HUES48 (cell line): ENCODE measurements at regions not wholly inside any gene's neighbourhood (a gene's known extent, or its start where the extent isn't known, plus 50 kb on each side); places are given as distances from the start of the nearest gene placed in this dataset.

Experiments
- H3K27ac ChIP-seq: one replicate; pipeline ENCODE4 v1.7.0; 2013; ENCODE audit warnings: low read depth, low read length, inconsistent platforms
- H3K27me3 ChIP-seq: 2 replicates; pipeline ENCODE4 v1.6.1; 2013; ENCODE audit warnings: mild to moderate bottlenecking, low read length; ENCODE audit not compliant: control insufficient read depth, insufficient read depth
- H3K36me3 ChIP-seq: 2 replicates; pipeline ENCODE4 v1.6.1; 2013; ENCODE audit warnings: low read length; ENCODE audit not compliant: control insufficient read depth, insufficient read depth
- H3K4me1 ChIP-seq: 2 replicates; pipeline ENCODE4 v1.6.1; 2013; ENCODE audit warnings: mild to moderate bottlenecking, low read length; ENCODE audit not compliant: control insufficient read depth, insufficient read depth
- H3K4me3 ChIP-seq: 2 replicates; pipeline ENCODE4 v1.5.1; 2013; ENCODE audit warnings: mild to moderate bottlenecking, low read depth, low read length
- H3K9ac ChIP-seq: 2 replicates; pipeline ENCODE4 v1.6.1; 2013; ENCODE audit warnings: mild to moderate bottlenecking, low read depth, low read length, moderate library complexity
- H3K9me3 ChIP-seq: 2 replicates; pipeline ENCODE4 v1.6.1; 2013; ENCODE audit warnings: low read length; ENCODE audit not compliant: control insufficient read depth, insufficient read depth

- Histone ChIP-seq H3K27ac (no peak overlapping the region), H3K36me3 (no peaks in the 10 kb centered on the region), H3K9ac (no peak overlapping the region), H3K4me3 (no peak overlapping the region), H3K9me3 (no peaks in the 10 kb centered on the region), H3K4me1 (peaks cover 9% of the 10 kb centered on the region; the same call in 1 of the 2 replicates), H3K27me3 (no peaks in the 10 kb centered on the region)
These were observed 120.5 kb downstream of the C16orf95 start for GRCh38 chr16:87196661-87197060.

GRCh38 chr16:87198328-87198832, 118.8 kb downstream of the C16orf95 start:
- H3K4me1 ChIP-seq: peaks cover 9% of the 10 kb centered on the region; the same call in 1 of the 2 replicates
- no peaks in the 10 kb centered on the region for H3K9me3 ChIP-seq
- H3K27ac ChIP-seq: peak overlapping the region; percentile 35
- H3K4me3 ChIP-seq: no peak overlapping the region
- no peaks in the 10 kb centered on the region for H3K36me3 ChIP-seq
- H3K27me3 ChIP-seq: no peaks in the 10 kb centered on the region
- no peak overlapping the region for H3K9ac ChIP-seq

- Histone ChIP-seq H3K27ac (peak overlapping the region; percentile 35), H3K36me3 (no peaks in the 10 kb centered on the region), H3K4me3 (no peak overlapping the region), H3K9ac (no peak overlapping the region), H3K9me3 (no peaks in the 10 kb centered on the region), H3K4me1 (peaks cover 9% of the 10 kb centered on the region; the same call in 1 of the 2 replicates), H3K27me3 (no peaks in the 10 kb centered on the region)
These were observed 118.3 kb downstream of the C16orf95 start for GRCh38 chr16:87198881-87199280.

GRCh38 chr16:87199379-87199778, 117.8 kb downstream of the C16orf95 start:
- H3K4me3 ChIP-seq: no peak overlapping the region
- H3K27ac ChIP-seq: no peak overlapping the region
- no peaks in the 10 kb centered on the region for H3K9me3 ChIP-seq
- no peaks in the 10 kb centered on the region for H3K27me3 ChIP-seq
- H3K4me1 ChIP-seq: peaks cover 9% of the 10 kb centered on the region; the same call in 1 of the 2 replicates
- H3K36me3 ChIP-seq: no peaks in the 10 kb centered on the region
- H3K9ac ChIP-seq: no peak overlapping the region

- Histone ChIP-seq H3K27me3 (no peaks in the 10 kb centered on the region), H3K9me3 (no peaks in the 10 kb centered on the region), H3K4me3 (no peak overlapping the region), H3K9ac (no peak overlapping the region), H3K36me3 (no peaks in the 10 kb centered on the region), H3K27ac (no peak overlapping the region), H3K4me1 (peaks cover 9% of the 10 kb centered on the region; the same call in 1 of the 2 replicates)
These were observed 117.3 kb downstream of the C16orf95 start for GRCh38 chr16:87199901-87200300.

GRCh38 chr16:87200637-87201036, 116.6 kb downstream of the C16orf95 start:
- H3K27ac ChIP-seq: no peak overlapping the region
- no peaks in the 10 kb centered on the region for H3K27me3 ChIP-seq
- H3K4me3 ChIP-seq: no peak overlapping the region
- H3K4me1 ChIP-seq: peaks cover 9% of the 10 kb centered on the region; the same call in 1 of the 2 replicates
- no peak overlapping the region for H3K9ac ChIP-seq
- H3K36me3 ChIP-seq: no peaks in the 10 kb centered on the region
- no peaks in the 10 kb centered on the region for H3K9me3 ChIP-seq

- Histone ChIP-seq H3K36me3 (no peaks in the 10 kb centered on the region), H3K27ac (no peak overlapping the region), H3K4me3 (no peak overlapping the region), H3K9me3 (no peaks in the 10 kb centered on the region), H3K9ac (no peak overlapping the region), H3K4me1 (peaks cover 9% of the 10 kb centered on the region; the same call in 1 of the 2 replicates), H3K27me3 (no peaks in the 10 kb centered on the region)
These were observed 116.1 kb downstream of the C16orf95 start for GRCh38 chr16:87201052-87201451.

GRCh38 chr16:87201790-87202189, 115.4 kb downstream of the C16orf95 start:
- Histone ChIP-seq H3K4me1 (peaks cover 9% of the 10 kb centered on the region; the same call in 1 of the 2 replicates), H3K36me3 (no peaks in the 10 kb centered on the region), H3K4me3 (no peak overlapping the region), H3K9me3 (no peaks in the 10 kb centered on the region), H3K27ac (no peak overlapping the region), H3K27me3 (no peaks in the 10 kb centered on the region), H3K9ac (no peak overlapping the region)

- H3K4me3 ChIP-seq: no peak overlapping the region
- H3K9me3 ChIP-seq: no peaks in the 10 kb centered on the region
- H3K27me3 ChIP-seq: no peaks in the 10 kb centered on the region
- H3K36me3 ChIP-seq: no peaks in the 10 kb centered on the region
- no peak overlapping the region for H3K9ac ChIP-seq
- H3K27ac ChIP-seq: no peak overlapping the region
- peaks cover 9% of the 10 kb centered on the region for H3K4me1 ChIP-seq
These were observed 114.8 kb downstream of the C16orf95 start for GRCh38 chr16:87202346-87202745.

- H3K9me3 ChIP-seq: no peaks in the 10 kb centered on the region
- no peak overlapping the region for H3K9ac ChIP-seq
- no peak overlapping the region for H3K27ac ChIP-seq
- peaks cover 17% of the 10 kb centered on the region for H3K4me1 ChIP-seq
- no peak overlapping the region for H3K4me3 ChIP-seq
- no peaks in the 10 kb centered on the region for H3K27me3 ChIP-seq
- H3K36me3 ChIP-seq: no peaks in the 10 kb centered on the region
These were observed 114.0 kb downstream of the C16orf95 start for GRCh38 chr16:87203060-87203656.

- H3K9ac ChIP-seq: no peak overlapping the region
- H3K4me1 ChIP-seq: peaks cover 9% of the 10 kb centered on the region
- H3K27ac ChIP-seq: no peak overlapping the region
- no peaks in the 10 kb centered on the region for H3K27me3 ChIP-seq
- H3K9me3 ChIP-seq: 0 out of 2 replicates have a peak, but pooled peaks cover 5% of the 10 kb centered on the region
- no peak overlapping the region for H3K4me3 ChIP-seq
- no peaks in the 10 kb centered on the region for H3K36me3 ChIP-seq
These were observed 110.3 kb downstream of the C16orf95 start for GRCh38 chr16:87206646-87207451.
